Panc1 (cell line): ENCODE measurements at regions not wholly inside any gene's neighbourhood (a gene's known extent, or its start where the extent isn't known, plus 50 kb on each side); places are given as distances from the start of the nearest gene placed in this dataset.

Experiments used
- CTCF ChIP-seq: fragments of 450-650 bp; IDR thresholded peaks from 2 replicates; pipeline ENCODE4 v1.5.1; 2017; ENCODE audit warnings: mild to moderate bottlenecking
- POLR2AphosphoS5 ChIP-seq: IDR thresholded peaks from 2 replicates; pipeline ENCODE4 v1.6.1; 2012; ENCODE audit warnings: mild to moderate bottlenecking, low read depth, low read length, moderate library complexity
- REST ChIP-seq, 2 experiments: IDR thresholded peaks; 2 replicates each; pipeline ENCODE4 v1.6.1; 2011 to 2012; ENCODE audit warnings: low read depth in 2 of 2, control low read depth in 1 of 2, low read length in 1 of 2, mild to moderate bottlenecking in 1 of 2, moderate library complexity in 1 of 2; ENCODE audit not compliant: insufficient read depth in 1 of 2
- SIN3A ChIP-seq: IDR thresholded peaks from 2 replicates; pipeline ENCODE4 v1.6.1; 2012; ENCODE audit warnings: low read depth, mild to moderate bottlenecking, low read length, moderate library complexity, borderline replicate concordance; ENCODE audit not compliant: insufficient read depth
- TCF7L2 ChIP-seq: IDR thresholded peaks from 2 replicates; pipeline ENCODE4 v1.6.1; 2011; ENCODE audit warnings: mild to moderate bottlenecking, low read depth, low read length, inconsistent platforms

GRCh38 chrX:149280011-149280410, 225.1 kb downstream of the IDS start:
- no peak for TF ChIP-seq CTCF
- no peak for TF ChIP-seq TCF7L2
- TF ChIP-seq SIN3A = no peak
- TF ChIP-seq REST (IDR thresholded peaks at IDR 0.05; ENCODE audit: insufficient read depth in 1 of 2, low read depth in 2 of 2, low read length in 1 of 2) = no peak
- no peak for TF ChIP-seq POLR2AphosphoS5
